ENCODE measurements at regions not wholly inside any gene's neighbourhood (a gene's known extent, or its start where the extent isn't known, plus 50 kb on each side); places are given as distances from the start of the nearest gene placed in this dataset.

GRCh38 chr17:15006421-15007128 lies 258.6 kb downstream of the PMP22 start:
- no peaks in the 10 kb centered on the region for H4K20me1 ChIP-seq (ENCODE audit: insufficient read depth)
- no peaks in the 10 kb centered on the region for H3F3A ChIP-seq (ENCODE audit: insufficient read depth, low read length, poor library complexity, severe bottlenecking)
- H3K27me3 ChIP-seq (ENCODE audit: insufficient read depth, low read depth, low read length), result no peaks in the 10 kb centered on the region
- TF ChIP-seq EP300 (conservative IDR thresholded peaks at IDR 0.05; ENCODE audit: poor library complexity, severe bottlenecking) (no peak), TAF1 (IDR thresholded peaks at IDR 0.05; ENCODE audit: low read depth) (no peak), REST (IDR thresholded peaks at IDR 0.05; ENCODE audit: borderline replicate concordance) (no peak), POLR2AphosphoS5 (IDR thresholded peaks at IDR 0.05) (no peak), CTCF (IDR thresholded peaks at IDR 0.05; ENCODE audit: poor library complexity, severe bottlenecking) (no peak), RAD21 (conservative IDR thresholded peaks at IDR 0.05) (no peak), SMC3 (conservative IDR thresholded peaks at IDR 0.05; ENCODE audit: poor library complexity) (no peak), MXI1 (conservative IDR thresholded peaks at IDR 0.05; ENCODE audit: poor library complexity, severe bottlenecking) (no peak), EZH2 (IDR thresholded peaks at IDR 0.05; ENCODE audit: borderline replicate concordance, insufficient read depth, low read length, poor library complexity, severe bottlenecking) (no peak)
- no peak overlapping the region for H2AFZ ChIP-seq (ENCODE audit: low read depth, low read length)
- H3K4me2 ChIP-seq (ENCODE audit: low read length), result no peak overlapping the region
- H3K79me2 ChIP-seq (replicated peaks; ENCODE audit: insufficient read depth, low read length), result no peaks in the 10 kb centered on the region
- no peaks in the 10 kb centered on the region for H3K36me3 ChIP-seq (ENCODE audit: insufficient read depth, low read length)
- H3K27ac ChIP-seq (ENCODE audit: low read length), result no peak overlapping the region
- H3K9me3 ChIP-seq (ENCODE audit: low read length), result no peaks in the 10 kb centered on the region
- H3K4me3 ChIP-seq (ENCODE audit: low read length), result no peak overlapping the region
- no peak overlapping the region for H3K9ac ChIP-seq (ENCODE audit: low read length)
- no peaks in the 10 kb centered on the region for H3K9me2 ChIP-seq (ENCODE audit: insufficient read depth, low read length)

- Histone ChIP-seq H3K4me2 (ENCODE audit: low read length) (no peak overlapping the region), H3K9me2 (ENCODE audit: insufficient read depth, low read length) (no peaks in the 10 kb centered on the region), H3F3A (ENCODE audit: insufficient read depth, low read length, poor library complexity, severe bottlenecking) (no peaks in the 10 kb centered on the region), H3K27me3 (ENCODE audit: insufficient read depth, low read depth, low read length) (no peaks in the 10 kb centered on the region), H3K36me3 (ENCODE audit: insufficient read depth, low read length) (no peaks in the 10 kb centered on the region), H3K4me3 (ENCODE audit: low read length) (no peak overlapping the region), H4K20me1 (ENCODE audit: insufficient read depth) (no peaks in the 10 kb centered on the region), H3K79me2 (replicated peaks; ENCODE audit: insufficient read depth, low read length) (no peaks in the 10 kb centered on the region), H3K9ac (ENCODE audit: low read length) (no peak overlapping the region), H3K27ac (ENCODE audit: low read length) (no peak overlapping the region), H2AFZ (ENCODE audit: low read depth, low read length) (no peak overlapping the region), H3K9me3 (ENCODE audit: low read length) (no peaks in the 10 kb centered on the region)
- TF ChIP-seq POLR2AphosphoS5 (IDR thresholded peaks at IDR 0.05), result no peak
- no peak for TF ChIP-seq EP300 (conservative IDR thresholded peaks at IDR 0.05; ENCODE audit: poor library complexity, severe bottlenecking)
- TF ChIP-seq REST (IDR thresholded peaks at IDR 0.05; ENCODE audit: borderline replicate concordance), result no peak
- no peak for TF ChIP-seq TAF1 (IDR thresholded peaks at IDR 0.05; ENCODE audit: low read depth)
- no peak for TF ChIP-seq SMC3 (conservative IDR thresholded peaks at IDR 0.05; ENCODE audit: poor library complexity)
- no peak for TF ChIP-seq MXI1 (conservative IDR thresholded peaks at IDR 0.05; ENCODE audit: poor library complexity, severe bottlenecking)
- TF ChIP-seq RAD21 (conservative IDR thresholded peaks at IDR 0.05), result no peak
- no peak for TF ChIP-seq EZH2 (IDR thresholded peaks at IDR 0.05; ENCODE audit: borderline replicate concordance, insufficient read depth, low read length, poor library complexity, severe bottlenecking)
- no peak for TF ChIP-seq CTCF (IDR thresholded peaks at IDR 0.05; ENCODE audit: poor library complexity, severe bottlenecking)
Observed at GRCh38 chr17:15000661-15001060, 264.5 kb downstream of the PMP22 start.

All from neural cell (in vitro differentiated cells).